ENCODE measurements at regions not wholly inside any gene's neighbourhood (a gene's known extent, or its start where the extent isn't known, plus 50 kb on each side); places are given as distances from the start of the nearest gene placed in this dataset.

DNA sequence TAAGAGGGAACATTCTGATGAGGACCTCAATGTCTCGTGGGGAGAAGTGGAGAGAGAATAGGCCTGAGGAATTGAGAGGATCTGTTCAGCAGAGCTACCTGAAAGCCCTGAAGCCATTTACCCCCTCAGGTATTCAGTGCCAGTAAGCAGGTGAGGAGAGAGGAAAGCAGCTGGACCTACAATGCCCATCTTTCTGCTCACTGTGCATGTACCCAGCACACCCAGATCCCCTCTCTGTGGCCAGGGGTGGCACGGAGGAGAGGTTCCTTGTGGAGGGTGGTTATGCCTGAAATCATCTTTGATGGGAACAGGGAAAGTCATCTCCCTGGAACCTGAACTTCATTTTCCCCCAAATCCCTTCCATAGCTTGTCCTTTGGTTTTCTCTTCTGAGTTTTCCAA lies 277.8 kb upstream of the B3GAT1 start:
- DNase-seq: no peak
- H2AK5ac ChIP-seq (ENCODE audit: insufficient read length, low read length): no peak overlapping the region
- no peak overlapping the region for H3T11ph ChIP-seq (ENCODE audit: low read length)
- no peak overlapping the region for H3K14ac ChIP-seq (ENCODE audit: insufficient read depth, low read length)
- H3K4me1 Mint-ChIP-seq: no peaks in the 10 kb centered on the region
- peaks cover 5% of the 10 kb centered on the region for H3K27me3 Mint-ChIP-seq (ENCODE audit: low read depth)
- no peak overlapping the region for H3K4ac ChIP-seq (ENCODE audit: low read depth, low read length)
- H3K23ac ChIP-seq (ENCODE audit: insufficient read length, low read depth, low read length): no peak overlapping the region
- H3K9me3 ChIP-seq (ENCODE audit: control insufficient read depth, low read depth, low read length): no peaks in the 10 kb centered on the region
- no peaks in the 10 kb centered on the region for H3K27me3 ChIP-seq (ENCODE audit: insufficient read depth, low read length)
- H4K91ac ChIP-seq (ENCODE audit: insufficient read length, low read depth, low read length): no peak overlapping the region
- no peaks in the 10 kb centered on the region for H3K23me2 ChIP-seq (ENCODE audit: insufficient read length, low read depth, low read length, poor library complexity, severe bottlenecking)
- no peaks in the 10 kb centered on the region for H4K20me1 ChIP-seq (ENCODE audit: control insufficient read depth, insufficient read depth, insufficient read length)
- H4K5ac ChIP-seq (ENCODE audit: insufficient read length, low read depth, low read length): no peak overlapping the region
- no peak overlapping the region for H2BK15ac ChIP-seq (ENCODE audit: low read depth, low read length)
- H2AFZ ChIP-seq (ENCODE audit: low read length): no peak overlapping the region
- no peak overlapping the region for H3K4me3 Mint-ChIP-seq
- no peak overlapping the region for H3K27ac ChIP-seq (ENCODE audit: insufficient read length, low read depth, low read length)
- no peak overlapping the region for H2BK120ac ChIP-seq (ENCODE audit: low read depth, low read length, poor library complexity, severe bottlenecking)
- no CpG with 5 or more reads among the region's 2 CpGs for WGBS (ENCODE audit: extremely low coverage, insufficient read length, low lambda C conversion rate)
- no peaks in the 10 kb centered on the region for H3K9me3 Mint-ChIP-seq
- H3K79me2 ChIP-seq (ENCODE audit: insufficient read depth, low read length): no peaks in the 10 kb centered on the region
- no peak overlapping the region for H3K18ac ChIP-seq (ENCODE audit: insufficient read length, low read depth, low read length)
- no peaks in the 10 kb centered on the region for H3K4me1 ChIP-seq (ENCODE audit: insufficient read depth, low read length)
- TF ChIP-seq, protein P1, sequence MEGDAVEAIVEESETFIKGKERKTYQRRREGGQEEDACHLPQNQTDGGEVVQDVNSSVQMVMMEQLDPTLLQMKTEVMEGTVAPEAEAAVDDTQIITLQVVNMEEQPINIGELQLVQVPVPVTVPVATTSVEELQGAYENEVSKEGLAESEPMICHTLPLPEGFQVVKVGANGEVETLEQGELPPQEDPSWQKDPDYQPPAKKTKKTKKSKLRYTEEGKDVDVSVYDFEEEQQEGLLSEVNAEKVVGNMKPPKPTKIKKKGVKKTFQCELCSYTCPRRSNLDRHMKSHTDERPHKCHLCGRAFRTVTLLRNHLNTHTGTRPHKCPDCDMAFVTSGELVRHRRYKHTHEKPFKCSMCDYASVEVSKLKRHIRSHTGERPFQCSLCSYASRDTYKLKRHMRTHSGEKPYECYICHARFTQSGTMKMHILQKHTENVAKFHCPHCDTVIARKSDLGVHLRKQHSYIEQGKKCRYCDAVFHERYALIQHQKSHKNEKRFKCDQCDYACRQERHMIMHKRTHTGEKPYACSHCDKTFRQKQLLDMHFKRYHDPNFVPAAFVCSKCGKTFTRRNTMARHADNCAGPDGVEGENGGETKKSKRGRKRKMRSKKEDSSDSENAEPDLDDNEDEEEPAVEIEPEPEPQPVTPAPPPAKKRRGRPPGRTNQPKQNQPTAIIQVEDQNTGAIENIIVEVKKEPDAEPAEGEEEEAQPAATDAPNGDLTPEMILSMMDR (conservative IDR thresholded peaks at IDR 0.05): no peak
- H3K27ac Mint-ChIP-seq: no peak overlapping the region
- H3K56ac ChIP-seq (ENCODE audit: insufficient read length, low read depth, low read length): no peak overlapping the region
- H4K8ac ChIP-seq (replicated peaks; ENCODE audit: insufficient read length, low read depth, low read length): no peak overlapping the region
- H2BK20ac ChIP-seq (ENCODE audit: low read depth, low read length, poor library complexity, severe bottlenecking): no peak overlapping the region
- no peak overlapping the region for H2BK5ac ChIP-seq (ENCODE audit: insufficient read length, low read length)
- H2BK12ac ChIP-seq (ENCODE audit: insufficient read length, low read depth, low read length): no peak overlapping the region
- H3K4me2 ChIP-seq (ENCODE audit: insufficient read depth, insufficient read length, low read length): no peak overlapping the region
- no peaks in the 10 kb centered on the region for H3K79me1 ChIP-seq (ENCODE audit: insufficient read depth, low read depth, low read length, poor library complexity, severe bottlenecking)
- H3K36me3 Mint-ChIP-seq (ENCODE audit: insufficient read depth in 1 of 3, low read depth in 3 of 3): no peaks in the 10 kb centered on the region
- no peak overlapping the region for H3K9ac ChIP-seq (ENCODE audit: extremely low read depth, insufficient read length, low read length)
